AG10803 (cell line): ENCODE measurements at regions not wholly inside any gene's neighbourhood (a gene's known extent, or its start where the extent isn't known, plus 50 kb on each side); places are given as distances from the start of the nearest gene placed in this dataset.

Experiments used
- DNase-seq: peaks from one replicate; pipeline ENCODE4 v3.0.0; 2010; ENCODE audit warnings: low read depth
- H3K4me3 ChIP-seq: 2 replicates; pipeline ENCODE4 v1.5.1; 2011; ENCODE audit warnings: mild to moderate bottlenecking, low read length, control low read depth
- TF ChIP-seq, protein P1 (sequence below): conservative IDR thresholded peaks from 2 replicates; pipeline ENCODE4 v1.5.1; 2011; ENCODE audit warnings: mild to moderate bottlenecking, low read length, control low read depth, inconsistent platforms

DNA sequence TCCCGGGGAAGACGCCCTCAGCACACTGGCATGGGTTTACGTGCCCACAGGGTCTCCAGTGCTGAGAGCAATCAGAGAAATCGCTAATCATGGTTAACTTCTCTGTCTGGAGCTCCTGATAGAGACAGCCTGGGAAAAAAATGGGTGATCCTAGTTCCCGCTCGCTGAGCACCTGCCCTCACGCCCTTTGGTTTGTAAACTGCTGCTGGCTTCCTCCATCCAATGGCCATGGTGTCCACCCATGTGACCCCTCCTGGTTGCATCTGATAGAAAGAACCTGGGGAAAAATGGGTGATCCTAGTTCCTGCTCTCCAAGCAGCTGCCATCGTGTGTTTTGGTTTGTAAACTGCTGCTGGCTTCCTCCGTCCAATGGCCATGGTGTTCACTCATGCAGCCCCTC is 402.2 kb downstream of the PRDM2 start:
- no peak for DNase-seq
- TF ChIP-seq, protein P1, sequence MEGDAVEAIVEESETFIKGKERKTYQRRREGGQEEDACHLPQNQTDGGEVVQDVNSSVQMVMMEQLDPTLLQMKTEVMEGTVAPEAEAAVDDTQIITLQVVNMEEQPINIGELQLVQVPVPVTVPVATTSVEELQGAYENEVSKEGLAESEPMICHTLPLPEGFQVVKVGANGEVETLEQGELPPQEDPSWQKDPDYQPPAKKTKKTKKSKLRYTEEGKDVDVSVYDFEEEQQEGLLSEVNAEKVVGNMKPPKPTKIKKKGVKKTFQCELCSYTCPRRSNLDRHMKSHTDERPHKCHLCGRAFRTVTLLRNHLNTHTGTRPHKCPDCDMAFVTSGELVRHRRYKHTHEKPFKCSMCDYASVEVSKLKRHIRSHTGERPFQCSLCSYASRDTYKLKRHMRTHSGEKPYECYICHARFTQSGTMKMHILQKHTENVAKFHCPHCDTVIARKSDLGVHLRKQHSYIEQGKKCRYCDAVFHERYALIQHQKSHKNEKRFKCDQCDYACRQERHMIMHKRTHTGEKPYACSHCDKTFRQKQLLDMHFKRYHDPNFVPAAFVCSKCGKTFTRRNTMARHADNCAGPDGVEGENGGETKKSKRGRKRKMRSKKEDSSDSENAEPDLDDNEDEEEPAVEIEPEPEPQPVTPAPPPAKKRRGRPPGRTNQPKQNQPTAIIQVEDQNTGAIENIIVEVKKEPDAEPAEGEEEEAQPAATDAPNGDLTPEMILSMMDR, result no peak
- no peak overlapping the region for H3K4me3 ChIP-seq

DNA sequence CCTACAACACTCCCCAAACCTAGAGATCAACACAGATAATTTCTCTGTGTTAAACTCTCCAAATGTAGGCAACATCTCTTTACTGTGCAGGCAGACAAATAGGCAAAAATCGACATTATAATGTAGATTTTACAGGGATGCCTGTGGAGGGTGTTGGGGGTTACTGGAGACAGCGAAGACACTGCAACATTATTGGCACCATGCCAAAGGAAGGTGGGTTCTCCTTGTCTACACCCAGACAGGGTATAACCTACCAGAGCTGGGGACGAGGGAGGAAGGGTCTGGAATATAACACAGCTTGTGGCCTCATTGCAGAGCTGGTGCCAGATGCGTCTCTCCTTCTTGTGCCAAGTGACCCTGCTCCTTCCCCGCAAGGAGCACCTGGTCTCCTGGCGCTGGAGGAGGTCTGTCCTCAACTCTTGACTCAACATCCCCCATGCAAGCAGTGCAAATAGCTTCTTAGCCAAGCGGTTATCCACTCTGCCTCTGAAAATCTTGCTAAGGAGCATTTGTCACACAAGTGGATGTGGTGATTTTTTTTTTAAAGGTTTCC is 404.0 kb downstream of the PRDM2 start:
- TF ChIP-seq, protein P1, result no peak
- H3K4me3 ChIP-seq, result no peak overlapping the region
- no peak for DNase-seq

DNA sequence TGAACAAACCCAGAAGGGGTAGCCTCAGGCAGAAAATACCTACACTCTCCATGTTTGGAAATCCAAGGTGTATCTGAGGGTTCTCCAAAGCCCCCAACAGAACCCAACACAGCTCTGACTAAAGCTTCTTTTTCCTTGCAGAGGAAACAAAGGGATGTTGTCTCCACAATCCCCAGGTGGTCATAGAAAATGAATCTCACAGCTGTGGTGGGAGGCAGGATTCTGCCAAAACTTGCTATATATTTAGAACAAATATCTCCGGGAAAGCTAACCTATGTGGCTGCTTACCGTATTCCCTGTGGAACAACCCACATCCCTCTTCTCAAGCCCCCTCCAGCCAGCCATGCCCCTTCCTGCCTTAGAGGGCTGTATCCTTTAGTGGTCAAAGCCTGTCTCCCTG is 406.1 kb downstream of the PRDM2 start:
- H3K4me3 ChIP-seq, result no peak overlapping the region
- DNase-seq, result no peak
- TF ChIP-seq, protein P1, result no peak

DNA sequence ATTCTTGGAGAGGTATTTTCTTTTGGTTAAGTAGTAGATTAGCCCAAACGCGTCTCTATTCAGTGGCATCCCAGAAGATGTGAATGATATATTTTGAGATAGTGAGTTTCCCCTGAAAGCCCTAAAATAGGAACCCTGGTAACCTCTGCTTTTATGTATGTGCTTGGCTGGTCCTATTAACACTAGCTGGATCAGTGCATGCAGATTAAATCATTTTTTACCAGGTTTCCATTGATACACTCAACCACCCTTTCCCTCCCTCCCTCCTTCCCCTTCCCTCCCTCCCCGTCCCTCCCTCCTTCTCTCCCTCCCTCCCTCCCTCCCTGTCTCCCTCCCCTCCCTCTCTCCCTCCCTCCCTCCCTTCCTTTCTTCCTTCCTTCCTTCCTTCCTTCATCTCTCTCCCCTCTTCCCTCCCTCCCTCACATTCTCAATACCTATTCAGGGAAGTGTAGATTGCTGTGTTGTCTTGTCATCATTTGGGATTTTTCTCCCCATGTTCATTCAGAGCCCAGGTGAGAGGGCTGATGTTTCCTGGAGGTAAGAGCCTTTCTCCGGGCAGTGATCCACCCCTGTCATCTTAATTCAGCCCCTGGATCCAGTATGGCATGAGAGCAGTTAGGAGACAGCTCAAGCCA is 406.8 kb downstream of the PRDM2 start:
- TF ChIP-seq, protein P1, result no peak
- no peak for DNase-seq

GRCh38 chr1:14108356-14109275 is 408.6 kb downstream of the PRDM2 start:
- TF ChIP-seq, protein P1, result no peak
- no peak for DNase-seq
- H3K4me3 ChIP-seq, result no peak overlapping the region

More for the DNA sequence above, 406.8 kb downstream of the PRDM2 start:
- no peak overlapping the region for H3K4me3 ChIP-seq

- H3K4me3 ChIP-seq, result no peak overlapping the region
- TF ChIP-seq, protein P1, result no peak
- no peak for DNase-seq
Observed at GRCh38 chr1:14109276-14109635, 409.3 kb downstream of the PRDM2 start.
